ENCODE measurements at regions not wholly inside any gene's neighbourhood (a gene's known extent, or its start where the extent isn't known, plus 50 kb on each side); places are given as distances from the start of the nearest gene placed in this dataset.
A peak's percentile ranks its signal among the peaks of the same experiment; 100 is the strongest.

- Histone ChIP-seq H3K4me3 (no peak overlapping the region), H3K9me3 (no peaks in the 10 kb centered on the region), H3K4me1 (peaks cover 20 to 47% (median 20%) of the 10 kb centered on the region in 3 donors), H3K27me3 (no peaks in the 10 kb centered on the region), H3K36me3 (no peaks in the 10 kb centered on the region), H3K27ac (peak overlapping the region in 2 of 4 donors; percentile 8 to 24)
- WGBS, 2 donors (ENCODE audit: low coverage in 1 of 2): 33 to 35% methylated on average over 1 of the region's 1 CpG
- no peak for ATAC-seq
- TF ChIP-seq POLR2AphosphoS5 (IDR thresholded peaks at IDR 0.05) (no peak), EP300 (IDR thresholded peaks at IDR 0.05) (no peak), POLR2A (IDR thresholded peaks at IDR 0.05) (no peak), CTCF (IDR thresholded peaks at IDR 0.05) (no peak)
Measured at GRCh38 chr7:42572561-42572960, 335.6 kb upstream of the GLI3 start.

- Histone ChIP-seq H3K4me1 (peaks cover 20 to 49% (median 20%) of the 10 kb centered on the region in 3 donors), H3K9me3 (no peaks in the 10 kb centered on the region), H3K27me3 (no peaks in the 10 kb centered on the region), H3K27ac (peak overlapping the region in 2 of 4 donors; percentile 8 to 24), H3K4me3 (no peak overlapping the region), H3K36me3 (no peaks in the 10 kb centered on the region)
- 21 to 34% methylated on average over 8 of the region's 8 CpGs for WGBS, 2 donors (ENCODE audit: low coverage in 1 of 2)
- ATAC-seq: no peak
- TF ChIP-seq EP300 (IDR thresholded peaks at IDR 0.05) (no peak), CTCF (IDR thresholded peaks at IDR 0.05) (no peak), POLR2AphosphoS5 (IDR thresholded peaks at IDR 0.05) (peak; percentile 22), POLR2A (IDR thresholded peaks at IDR 0.05) (no peak)
Measured at GRCh38 chr7:42572056-42572455, 335.0 kb upstream of the GLI3 start.

- no peak overlapping the region for H3K4me3 ChIP-seq
- TF ChIP-seq POLR2AphosphoS5 (IDR thresholded peaks at IDR 0.05) (no peak), CTCF (IDR thresholded peaks at IDR 0.05) (no peak)
- no peak overlapping the region for H3K27ac ChIP-seq
- ATAC-seq: no peak
- no peaks in the 10 kb centered on the region for H3K36me3 ChIP-seq
- peaks cover 20 to 58% (median 22%) of the 10 kb centered on the region in 3 donors for H3K4me1 ChIP-seq
- 100% methylated on average over 2 of the region's 2 CpGs; no CpG with 5 or more reads in 1 of the 2 donors for WGBS, 2 donors (ENCODE audit: low coverage in 1 of 2)
- no peaks in the 10 kb centered on the region for H3K9me3 ChIP-seq
- H3K27me3 ChIP-seq: no peaks in the 10 kb centered on the region
Measured at GRCh38 chr7:42570944-42571343, 333.9 kb upstream of the GLI3 start.

- no peak for ATAC-seq
- WGBS, 2 donors (ENCODE audit: low coverage in 1 of 2): 15 to 31% methylated on average over 4 of the region's 4 CpGs
- H3K9me3 ChIP-seq: peaks cover 0 to 9% (median 0%) of the 10 kb centered on the region in 3 donors
- H3K4me3 ChIP-seq: no peak overlapping the region
- H3K4me1 ChIP-seq: peaks cover 3 to 20% (median 6%) of the 10 kb centered on the region in 3 donors
- peak; percentile 29 for TF ChIP-seq POLR2AphosphoS5 (IDR thresholded peaks at IDR 0.05)
- no peak for TF ChIP-seq POLR2A (IDR thresholded peaks at IDR 0.05)
- H3K36me3 ChIP-seq: no peaks in the 10 kb centered on the region
- H3K27ac ChIP-seq: no peak overlapping the region
- no peaks in the 10 kb centered on the region for H3K27me3 ChIP-seq
Measured at GRCh38 chr7:42567051-42567450, 330.0 kb upstream of the GLI3 start.

- no peaks in the 10 kb centered on the region for H3K36me3 ChIP-seq
- H3K4me3 ChIP-seq: no peak overlapping the region
- H3K4me1 ChIP-seq: peaks cover 0 to 6% (median 2%) of the 10 kb centered on the region in 3 donors
- no peaks in the 10 kb centered on the region for H3K27me3 ChIP-seq
- WGBS, 2 donors (ENCODE audit: low coverage in 1 of 2): no CpG with 5 or more reads among the region's 1 CpG
- TF ChIP-seq CTCF (IDR thresholded peaks at IDR 0.05) (no peak), POLR2AphosphoS5 (IDR thresholded peaks at IDR 0.05) (no peak), POLR2A (IDR thresholded peaks at IDR 0.05) (no peak), EP300 (IDR thresholded peaks at IDR 0.05) (no peak)
- no peak for ATAC-seq
- H3K9me3 ChIP-seq: peaks cover 0 to 15% (median 0%) of the 10 kb centered on the region in 3 donors
- no peak overlapping the region for H3K27ac ChIP-seq
Measured at GRCh38 chr7:42561797-42562196, 324.8 kb upstream of the GLI3 start.

Measured in gastroesophageal sphincter (tissue), 4 donors.